HG02870 (cell line): ENCODE measurements at regions not wholly inside any gene's neighbourhood (a gene's known extent, or its start where the extent isn't known, plus 50 kb on each side); places are given as distances from the start of the nearest gene placed in this dataset.

Experiments
- ATAC-seq: cut with Tn5 transposase; IDR thresholded peaks from one replicate; pipeline ENCODE4 v1.9.1; 2021; ENCODE audit warnings: mild to moderate bottlenecking, moderate library complexity; ENCODE audit not compliant: unreplicated experiment

- no peak for ATAC-seq
Observed at GRCh38 chr14:22086131-22086530, 412.5 kb upstream of the OR4E1 start.

- ATAC-seq: no peak
Observed at GRCh38 chr14:22084393-22085281, 411.0 kb upstream of the OR4E1 start.

- no peak for ATAC-seq
Observed at GRCh38 chr14:22081337-22081736, 407.7 kb upstream of the OR4E1 start.

GRCh38 chr14:22079766-22080165 lies 406.1 kb upstream of the OR4E1 start:
- no peak for ATAC-seq

- ATAC-seq: no peak
Observed at GRCh38 chr14:22073801-22074200, 400.2 kb upstream of the OR4E1 start.

GRCh38 chr14:22071006-22071405 lies 397.4 kb upstream of the OR4E1 start:
- peak; percentile 94 for ATAC-seq

- ATAC-seq: peak; percentile 48
Observed at GRCh38 chr14:22070119-22070982, 396.7 kb upstream of the OR4E1 start.

- no peak for ATAC-seq
Observed at GRCh38 chr14:22065347-22065746, 391.7 kb upstream of the OR4E1 start.

GRCh38 chr14:22059201-22059600 lies 385.6 kb upstream of the OR4E1 start:
- ATAC-seq: no peak

GRCh38 chr14:22052795-22053194 lies 379.2 kb upstream of the OR4E1 start:
- no peak for ATAC-seq

- ATAC-seq: peak; percentile 89
Observed at GRCh38 chr14:22047115-22047514, 373.5 kb upstream of the OR4E1 start.

- no peak for ATAC-seq
Observed at GRCh38 chr14:22046063-22046462, 372.4 kb upstream of the OR4E1 start.

GRCh38 chr14:22044193-22044592 lies 370.6 kb upstream of the OR4E1 start:
- no peak for ATAC-seq

GRCh38 chr14:22040781-22041125 lies 367.1 kb upstream of the OR4E1 start:
- ATAC-seq: no peak

- no peak for ATAC-seq
Observed at GRCh38 chr14:22039938-22040780, 366.5 kb upstream of the OR4E1 start.

- no peak for ATAC-seq
Observed at GRCh38 chr14:22036541-22037239, 363.1 kb upstream of the OR4E1 start.

GRCh38 chr14:22026527-22026926 lies 352.9 kb upstream of the OR4E1 start:
- ATAC-seq: no peak

- no peak for ATAC-seq
Observed at GRCh38 chr14:22025879-22026278, 352.3 kb upstream of the OR4E1 start.

- no peak for ATAC-seq
Observed at GRCh38 chr14:22024137-22024536, 350.5 kb upstream of the OR4E1 start.

- no peak for ATAC-seq
Observed at GRCh38 chr14:22018890-22019289, 345.3 kb upstream of the OR4E1 start.
